Stimulated activated CD4-positive, alpha-beta T cell treated with anti-CD3 and anti-CD28 coated beads, Interleukin-15, amount 100 ng/mL, for 24 hours (primary cell): ENCODE measurements at regions not wholly inside any gene's neighbourhood (a gene's known extent, or its start where the extent isn't known, plus 50 kb on each side); places are given as distances from the start of the nearest gene placed in this dataset.
"Not testable (repeated sequence)": the region's sequence is repeated elsewhere in the genome, so short reads cannot be mapped to it uniquely, and the experiment has no call there.

ENCODE experiments used
- DNase-seq: peaks from one replicate; pipeline ENCODE4 v3.0.0-alpha.2; 2020

- no peak for DNase-seq
Observed at GRCh38 chr6:66173587-66173986, 466.6 kb upstream of the EYS start.

GRCh38 chr6:66166713-66167112 is 459.7 kb upstream of the EYS start:
- not testable (repeated sequence) for DNase-seq

GRCh38 chr6:66161546-66162108 is 454.6 kb upstream of the EYS start:
- no peak for DNase-seq

- DNase-seq: no peak
Observed at GRCh38 chr6:66159937-66160336, 452.9 kb upstream of the EYS start.

GRCh38 chr6:66153247-66153646 is 446.2 kb upstream of the EYS start:
- no peak for DNase-seq

GRCh38 chr6:66149132-66149531 is 442.1 kb upstream of the EYS start:
- no peak for DNase-seq

GRCh38 chr6:66145867-66146266 is 438.8 kb upstream of the EYS start:
- DNase-seq: no peak

- DNase-seq: no peak
Observed at GRCh38 chr6:66134021-66134420, 427.0 kb upstream of the EYS start.

GRCh38 chr6:66128656-66129055 is 421.6 kb upstream of the EYS start:
- DNase-seq: no peak

- DNase-seq: no peak
Observed at GRCh38 chr6:66128243-66128642, 421.2 kb upstream of the EYS start.

- no peak for DNase-seq
Observed at GRCh38 chr6:66127061-66127460, 420.0 kb upstream of the EYS start.

- DNase-seq: no peak
Observed at GRCh38 chr6:66126358-66126757, 419.3 kb upstream of the EYS start.

GRCh38 chr6:66103954-66104353 is 396.9 kb upstream of the EYS start:
- DNase-seq: no peak

GRCh38 chr6:66103354-66103753 is 396.3 kb upstream of the EYS start:
- DNase-seq: no peak

GRCh38 chr6:66096679-66097078 is 389.7 kb upstream of the EYS start:
- DNase-seq: no peak

GRCh38 chr6:66094615-66095014 is 387.6 kb upstream of the EYS start:
- no peak for DNase-seq

- not testable (repeated sequence) for DNase-seq
Observed at GRCh38 chr6:66092306-66092705, 385.3 kb upstream of the EYS start.

- no peak for DNase-seq
Observed at GRCh38 chr6:66086532-66086931, 379.5 kb upstream of the EYS start.

GRCh38 chr6:66082914-66083313 is 375.9 kb upstream of the EYS start:
- no peak for DNase-seq

GRCh38 chr6:66068907-66069306 is 361.9 kb upstream of the EYS start:
- no peak for DNase-seq

- DNase-seq: no peak
Observed at GRCh38 chr6:66068033-66068432, 361.0 kb upstream of the EYS start.

GRCh38 chr6:66065313-66065712 is 358.3 kb upstream of the EYS start:
- DNase-seq: no peak

GRCh38 chr6:66057034-66057433 is 350.0 kb upstream of the EYS start:
- no peak for DNase-seq

- DNase-seq: no peak
Observed at GRCh38 chr6:66054967-66055366, 347.9 kb upstream of the EYS start.

GRCh38 chr6:66051812-66052211 is 344.8 kb upstream of the EYS start:
- DNase-seq: no peak
